Activated T-cell treated with anti-CD3 and anti-CD28 coated beads for 4 hours (primary cell): ENCODE measurements at regions not wholly inside any gene's neighbourhood (a gene's known extent, or its start where the extent isn't known, plus 50 kb on each side); places are given as distances from the start of the nearest gene placed in this dataset.
"Not testable (repeated sequence)": the region's sequence is repeated elsewhere in the genome, so short reads cannot be mapped to it uniquely, and the experiment has no call there.

Experiments used
- DNase-seq: peaks from one replicate; pipeline ENCODE4 v3.0.0-alpha.2; 2020

GRCh38 chrY:7308816-7309215, 397.3 kb upstream of the AMELY start:
- DNase-seq = no peak

GRCh38 chrY:7302306-7302705, 390.8 kb upstream of the AMELY start:
- DNase-seq = no peak

- DNase-seq = no peak
These were observed 388.4 kb upstream of the AMELY start for GRCh38 chrY:7299960-7300359.

GRCh38 chrY:7292113-7292512, 380.6 kb upstream of the AMELY start:
- no peak for DNase-seq

GRCh38 chrY:7289889-7290833, 378.6 kb upstream of the AMELY start:
- no peak for DNase-seq

- DNase-seq = no peak
These were observed 377.1 kb upstream of the AMELY start for GRCh38 chrY:7288611-7289010.

- DNase-seq = not testable (repeated sequence)
These were observed 376.4 kb upstream of the AMELY start for GRCh38 chrY:7287963-7288362.

GRCh38 chrY:7285388-7285787, 373.8 kb upstream of the AMELY start:
- DNase-seq = no peak

- DNase-seq = no peak
These were observed 371.4 kb upstream of the AMELY start for GRCh38 chrY:7283001-7283400.

GRCh38 chrY:7280151-7280740, 368.7 kb upstream of the AMELY start:
- not testable (repeated sequence) for DNase-seq

GRCh38 chrY:7275751-7276150, 364.2 kb upstream of the AMELY start:
- no peak for DNase-seq

GRCh38 chrY:7275014-7275413, 363.5 kb upstream of the AMELY start:
- no peak for DNase-seq

- no peak for DNase-seq
These were observed 362.9 kb upstream of the AMELY start for GRCh38 chrY:7274369-7274913.

GRCh38 chrY:7273587-7274203, 362.1 kb upstream of the AMELY start:
- DNase-seq = peak; percentile 76

GRCh38 chrY:7272556-7273195, 361.1 kb upstream of the AMELY start:
- peak; percentile 36 for DNase-seq

GRCh38 chrY:7263773-7264172, 352.2 kb upstream of the AMELY start:
- no peak for DNase-seq

GRCh38 chrY:7262531-7262930, 351.0 kb upstream of the AMELY start:
- DNase-seq = no peak

GRCh38 chrY:7261254-7261653, 349.7 kb upstream of the AMELY start:
- DNase-seq = no peak

GRCh38 chrY:7240101-7240500, 328.5 kb upstream of the AMELY start:
- peak; percentile 0 for DNase-seq

GRCh38 chrY:7211971-7212370, 300.4 kb upstream of the AMELY start:
- DNase-seq = no peak

- no peak for DNase-seq
These were observed 292.9 kb upstream of the AMELY start for GRCh38 chrY:7204456-7204855.

GRCh38 chrY:7182591-7182990, 271.0 kb upstream of the AMELY start:
- DNase-seq = no peak

GRCh38 chrY:7177631-7178030, 266.1 kb upstream of the AMELY start:
- DNase-seq = no peak
